Neural cell (in vitro differentiated cells): ENCODE measurements at regions not wholly inside any gene's neighbourhood (a gene's known extent, or its start where the extent isn't known, plus 50 kb on each side); places are given as distances from the start of the nearest gene placed in this dataset.

Experiments used
- H2AFZ ChIP-seq: fragments of 200-600, 300-800 bp; sonication (generic), shearing (Covaris generic); 2 replicates; pipeline ENCODE4 v1.6.0; 2014; ENCODE audit warnings: low read depth, mild to moderate bottlenecking, antibody characterized with exemption, low read length, moderate library complexity
- H3F3A ChIP-seq: fragments of 200-600 bp; shearing (Covaris generic); 2 replicates; pipeline ENCODE4 v1.6.1; 2016; ENCODE audit warnings: mild to moderate bottlenecking, moderate library complexity, mixed read lengths, antibody characterized with exemption, low read length; ENCODE audit not compliant: insufficient read depth, poor library complexity, severe bottlenecking
- H3K27ac ChIP-seq: fragments of 200-600, 300-800 bp; sonication (generic), shearing (Covaris generic); 2 replicates; pipeline ENCODE4 v1.5.1; 2014; ENCODE audit warnings: mild to moderate bottlenecking, low read length, moderate library complexity
- H3K27me3 ChIP-seq: fragments of 300-800, 200-600 bp; sonication (generic), shearing (Covaris generic); 2 replicates; pipeline ENCODE4 v1.6.0; 2014; ENCODE audit warnings: mild to moderate bottlenecking, low read depth, low read length, moderate library complexity; ENCODE audit not compliant: insufficient read depth
- H3K36me3 ChIP-seq: fragments of 300-800, 200-600 bp; sonication (generic), shearing (Covaris generic); 2 replicates; pipeline ENCODE4 v1.5.1; 2014; ENCODE audit warnings: mild to moderate bottlenecking, antibody characterized with exemption, low read length, moderate library complexity; ENCODE audit not compliant: insufficient read depth
- H3K4me2 ChIP-seq: fragments of 300-800, 200-600 bp; sonication (generic), shearing (Covaris generic); 2 replicates; pipeline ENCODE4 v1.6.0; 2014; ENCODE audit warnings: mild to moderate bottlenecking, low read length
- H3K4me3 ChIP-seq: fragments of 300-800, 200-600 bp; sonication (generic), shearing (Covaris generic); 2 replicates; pipeline ENCODE4 v1.5.1; 2014; ENCODE audit warnings: mild to moderate bottlenecking, low read length, moderate library complexity
- H3K79me2 ChIP-seq: fragments of 200-600 bp; shearing (Covaris generic); replicated peaks from 2 replicates; pipeline ENCODE4 v1.6.0; 2014; ENCODE audit warnings: mild to moderate bottlenecking, low read length, moderate library complexity; ENCODE audit not compliant: insufficient read depth
- H3K9ac ChIP-seq: fragments of 300-800, 200-600 bp; sonication (generic), shearing (Covaris generic); 2 replicates; pipeline ENCODE4 v1.6.1; 2016; ENCODE audit warnings: mild to moderate bottlenecking, low read length, mixed read lengths
- H3K9me2 ChIP-seq: fragments of 200-600 bp; shearing (Covaris generic); 2 replicates; pipeline ENCODE4 v1.6.1; 2016; ENCODE audit warnings: mild to moderate bottlenecking, low read length, mixed read lengths; ENCODE audit not compliant: insufficient read depth
- H3K9me3 ChIP-seq: fragments of 200-600, 300-800 bp; sonication (generic), shearing (Covaris generic); 2 replicates; pipeline ENCODE4 v1.6.1; 2016; ENCODE audit warnings: mild to moderate bottlenecking, mixed run types, low read length, moderate library complexity, mixed read lengths
- H4K20me1 ChIP-seq: fragments of 200-600 bp; shearing (Covaris generic); 2 replicates; pipeline ENCODE4 v1.6.1; 2016; ENCODE audit warnings: mild to moderate bottlenecking, mixed run types; ENCODE audit not compliant: insufficient read depth
- CTCF ChIP-seq: fragments of 450-650 bp; IDR thresholded peaks from 2 replicates; pipeline ENCODE4 v1.5.1; 2014; ENCODE audit warnings: antibody characterized with exemption, mild to moderate bottlenecking, moderate library complexity; ENCODE audit not compliant: poor library complexity, severe bottlenecking
- EP300 ChIP-seq: fragments of 450-650 bp; conservative IDR thresholded peaks from 2 replicates; pipeline ENCODE4 v1.6.1; 2014; ENCODE audit warnings: antibody characterized with exemption, mild to moderate bottlenecking, moderate library complexity; ENCODE audit not compliant: poor library complexity, severe bottlenecking
- EZH2 ChIP-seq: fragments of 200-600, 300-800 bp; shearing (Covaris generic), sonication (generic); IDR thresholded peaks from 2 replicates; pipeline ENCODE4 v1.6.1; 2014; ENCODE audit warnings: antibody characterized with exemption, low read length, borderline replicate concordance, mild to moderate bottlenecking; ENCODE audit not compliant: insufficient read depth, poor library complexity, severe bottlenecking
- MXI1 ChIP-seq: fragments of 450-650 bp; conservative IDR thresholded peaks from 2 replicates; pipeline ENCODE4 v1.6.1; 2014; ENCODE audit warnings: antibody characterized with exemption, mild to moderate bottlenecking; ENCODE audit not compliant: poor library complexity, severe bottlenecking
- POLR2AphosphoS5 ChIP-seq: IDR thresholded peaks from 2 replicates; pipeline ENCODE4 v1.6.1; 2012
- RAD21 ChIP-seq: fragments of 450-650 bp; conservative IDR thresholded peaks from 2 replicates; pipeline ENCODE4 v1.6.1; 2014; ENCODE audit warnings: antibody characterized with exemption, mild to moderate bottlenecking, moderate library complexity
- REST ChIP-seq: IDR thresholded peaks from 2 replicates; pipeline ENCODE4 v1.6.1; 2012; ENCODE audit warnings: borderline replicate concordance
- SMC3 ChIP-seq: fragments of 450-650 bp; conservative IDR thresholded peaks from 2 replicates; pipeline ENCODE4 v1.6.1; 2014; ENCODE audit warnings: antibody characterized with exemption, mild to moderate bottlenecking, moderate library complexity; ENCODE audit not compliant: poor library complexity
- TAF1 ChIP-seq: IDR thresholded peaks from 2 replicates; pipeline ENCODE4 v1.6.1; 2012; ENCODE audit warnings: low read depth

GRCh38 chrX:97751016-97751415 is 867.3 kb downstream of the RPA4 start:
- no peaks in the 10 kb centered on the region for H3K36me3 ChIP-seq
- no peaks in the 10 kb centered on the region for H3K27me3 ChIP-seq
- H3K9me3 ChIP-seq: no peaks in the 10 kb centered on the region
- peak; percentile 85 for TF ChIP-seq EP300
- TF ChIP-seq REST: peak; percentile 70
- TF ChIP-seq POLR2AphosphoS5: peak; percentile 56
- no peak for TF ChIP-seq MXI1
- no peak for TF ChIP-seq EZH2
- no peak for TF ChIP-seq TAF1
- TF ChIP-seq RAD21: no peak
- TF ChIP-seq CTCF: no peak
- no peak for TF ChIP-seq SMC3
- H3K27ac ChIP-seq: peak overlapping the region; percentile 61
- H3K9me2 ChIP-seq: no peaks in the 10 kb centered on the region
- H3K9ac ChIP-seq: no peak overlapping the region
- H2AFZ ChIP-seq: no peak overlapping the region
- no peaks in the 10 kb centered on the region for H4K20me1 ChIP-seq
- no peaks in the 10 kb centered on the region for H3K79me2 ChIP-seq
- no peak overlapping the region for H3K4me2 ChIP-seq
- H3F3A ChIP-seq: no peaks in the 10 kb centered on the region
- no peak overlapping the region for H3K4me3 ChIP-seq

GRCh38 chrX:97751735-97752134 is 868.0 kb downstream of the RPA4 start:
- Histone ChIP-seq H3K79me2 (no peaks in the 10 kb centered on the region), H3K4me2 (no peak overlapping the region), H3F3A (no peaks in the 10 kb centered on the region), H4K20me1 (no peaks in the 10 kb centered on the region), H3K9me3 (no peaks in the 10 kb centered on the region), H3K36me3 (no peaks in the 10 kb centered on the region), H2AFZ (no peak overlapping the region), H3K9ac (no peak overlapping the region), H3K9me2 (no peaks in the 10 kb centered on the region), H3K27ac (peak overlapping the region; percentile 61), H3K27me3 (no peaks in the 10 kb centered on the region), H3K4me3 (no peak overlapping the region)
- TF ChIP-seq MXI1 (no peak), SMC3 (no peak), EZH2 (no peak), REST (no peak), CTCF (no peak), RAD21 (no peak), TAF1 (no peak), EP300 (no peak)
